Lower leg skin (tissue), 3 donors: ENCODE measurements at regions not wholly inside any gene's neighbourhood (a gene's known extent, or its start where the extent isn't known, plus 50 kb on each side); places are given as distances from the start of the nearest gene placed in this dataset.

ENCODE experiments used
- CTCF ChIP-seq, 3 donors: fragments of 450-650 bp; IDR thresholded peaks; one replicate each; pipeline ENCODE4 v1.5.1; 2016; ENCODE audit warnings: antibody characterized with exemption in 3 of 3, mild to moderate bottlenecking in 3 of 3, moderate library complexity in 2 of 3
- POLR2A ChIP-seq, 2 donors: fragments of 450-650 bp; IDR thresholded peaks; one replicate each; pipeline ENCODE4 v1.6.1; 2016 to 2017; ENCODE audit warnings: antibody characterized with exemption in 2 of 2, mild to moderate bottlenecking in 1 of 2, moderate library complexity in 1 of 2

GRCh38 chr2:77995161-77995560, 473.0 kb upstream of the LRRTM4 start:
- TF ChIP-seq POLR2A (IDR thresholded peaks at IDR 0.05): no peak
- no peak for TF ChIP-seq CTCF (IDR thresholded peaks at IDR 0.05)
